Coronary artery (tissue), 2 donors: ENCODE measurements at regions not wholly inside any gene's neighbourhood (a gene's known extent, or its start where the extent isn't known, plus 50 kb on each side); places are given as distances from the start of the nearest gene placed in this dataset.
A peak's percentile ranks its signal among the peaks of the same experiment; 100 is the strongest.
"Not testable (repeated sequence)": the region's sequence is repeated elsewhere in the genome, so short reads cannot be mapped to it uniquely, and the experiment has no call there.

Experiments used
- DNase-seq: peaks from one replicate; pipeline ENCODE4 v3.0.0-alpha.2; 2017; ENCODE audit warnings: low spot score
- H3K27ac ChIP-seq, 2 donors: fragments of 200-600 bp; sonication (generic); one replicate each; pipeline ENCODE4 v1.5.1; 2016 to 2019
- H3K4me3 ChIP-seq: fragments of 200-600 bp; sonication (generic); 2 replicates; pipeline ENCODE4 v1.5.1; 2016; ENCODE audit warnings: mild to moderate bottlenecking, moderate library complexity
- CTCF ChIP-seq: fragments of 200-600 bp; sonication (generic); IDR thresholded peaks from one replicate; pipeline ENCODE4 v1.5.1; 2019; ENCODE audit warnings: antibody characterized with exemption

DNA sequence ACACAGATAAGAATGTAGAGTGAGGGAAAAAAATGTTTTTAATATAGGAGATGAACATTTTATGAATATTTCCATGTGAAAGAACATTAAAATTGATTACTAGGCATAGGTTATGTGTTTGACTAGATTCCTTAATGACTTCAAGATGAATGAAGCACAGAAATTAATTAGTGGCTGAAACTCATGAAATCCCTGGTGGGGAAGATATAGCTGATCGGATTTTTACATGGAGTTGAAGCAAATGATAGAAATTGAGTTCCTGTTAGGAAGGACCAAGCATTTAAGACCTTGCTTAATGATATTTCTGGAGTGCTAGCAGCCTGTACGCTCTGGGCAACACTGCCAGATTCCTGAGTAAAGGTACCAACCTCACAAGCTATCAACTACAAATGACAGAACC lies 68.9 kb upstream of the IVNS1ABP start:
- H3K27ac ChIP-seq, result no peak overlapping the region
- H3K4me3 ChIP-seq, result no peak overlapping the region
- no peak for DNase-seq
- no peak for TF ChIP-seq CTCF

GRCh38 chr1:185383805-185384204 lies 66.8 kb upstream of the IVNS1ABP start:
- not testable (repeated sequence) for H3K4me3 ChIP-seq, H3K27ac ChIP-seq, DNase-seq

- TF ChIP-seq CTCF, result no peak
- no peak for DNase-seq
- no peak overlapping the region for H3K4me3 ChIP-seq
- no peak overlapping the region for H3K27ac ChIP-seq
These were observed 60.8 kb upstream of the IVNS1ABP start for GRCh38 chr1:185377831-185378230.

- peak overlapping the region in 1 of 2 donors; percentile 65 for H3K27ac ChIP-seq
- DNase-seq, result no peak
- no peak overlapping the region for H3K4me3 ChIP-seq
- no peak for TF ChIP-seq CTCF
These were observed 60.0 kb upstream of the IVNS1ABP start for GRCh38 chr1:185376840-185377635.

DNA sequence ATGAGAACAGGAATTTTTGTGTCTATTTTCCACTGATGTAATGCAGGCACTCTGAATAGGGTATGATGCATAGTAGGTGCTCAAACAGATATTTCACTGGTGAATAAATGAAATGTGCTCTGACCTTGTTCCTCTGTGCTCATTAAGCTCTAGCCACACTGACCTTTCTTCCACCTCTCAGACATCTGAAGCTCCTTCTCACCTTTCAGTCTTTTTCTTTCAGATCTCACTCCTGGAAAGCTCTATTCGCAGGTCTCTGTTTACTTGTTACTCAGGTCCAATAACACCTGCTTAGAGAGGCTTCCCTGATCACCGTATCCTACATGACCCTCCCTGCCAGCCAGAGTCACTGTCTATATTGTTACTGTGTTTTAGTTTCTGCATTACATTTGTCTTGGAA lies 59.2 kb upstream of the IVNS1ABP start:
- no peak for DNase-seq
- no peak overlapping the region for H3K4me3 ChIP-seq
- TF ChIP-seq CTCF, result no peak
- H3K27ac ChIP-seq, result peak overlapping the region in 1 of 2 donors; percentile 32

GRCh38 chr1:185375583-185375982 lies 58.5 kb upstream of the IVNS1ABP start:
- Histone ChIP-seq H3K4me3 (no peak overlapping the region), H3K27ac (peak overlapping the region in 1 of 2 donors; percentile 37)
- no peak for TF ChIP-seq CTCF
- no peak for DNase-seq

DNA sequence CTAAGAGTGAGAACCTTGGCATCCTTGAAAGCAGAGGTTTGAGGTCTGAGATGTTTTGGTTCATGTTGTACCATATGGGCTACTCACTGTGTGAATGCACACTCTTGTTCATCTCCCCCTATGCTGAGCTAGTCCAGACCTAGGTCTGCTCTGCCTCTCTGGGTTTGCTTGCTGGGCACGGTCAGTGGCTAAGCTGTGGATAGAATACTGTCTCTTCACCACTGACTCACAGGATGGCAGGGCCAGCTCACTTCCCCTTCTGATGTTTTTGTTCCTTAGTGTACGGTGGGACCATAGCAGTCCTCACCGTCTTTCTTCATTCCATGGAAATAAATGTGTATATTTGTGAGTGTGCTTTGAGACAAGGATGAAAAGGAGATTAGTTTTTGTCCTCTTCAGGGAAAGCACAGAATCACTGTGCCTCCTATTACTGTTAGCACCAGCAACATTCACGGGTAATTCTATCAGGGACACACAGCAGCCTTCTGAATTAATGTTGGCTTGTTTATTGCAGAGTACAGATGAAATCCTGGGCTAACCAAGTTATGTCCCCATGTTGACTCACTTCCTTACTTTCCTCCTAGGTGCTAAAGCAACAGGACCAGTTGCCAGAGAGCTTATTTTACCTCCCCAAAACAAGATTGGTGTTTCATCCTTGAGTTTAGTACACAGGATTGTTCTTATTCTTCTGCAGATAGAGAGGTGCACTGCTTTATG lies 56.9 kb upstream of the IVNS1ABP start:
- DNase-seq, result no peak
- Histone ChIP-seq H3K27ac (peak overlapping the region in 1 of 2 donors; percentile 54), H3K4me3 (no peak overlapping the region)
- no peak for TF ChIP-seq CTCF
